Esophagus squamous epithelium (tissue), 4 donors: ENCODE measurements at regions not wholly inside any gene's neighbourhood (a gene's known extent, or its start where the extent isn't known, plus 50 kb on each side); places are given as distances from the start of the nearest gene placed in this dataset.

Experiments
- CTCF ChIP-seq, 6 experiments: fragments of 450-650 bp in 4 of 6; fragments of 200-600 bp in 2 of 6; sonication (generic) in 2 of 6; IDR thresholded peaks; one replicate each; pipeline ENCODE4 v1.5.1; 2016 to 2019; ENCODE audit warnings: antibody characterized with exemption in 6 of 6, mild to moderate bottlenecking in 4 of 6, moderate library complexity in 4 of 6
- POLR2A ChIP-seq, 4 donors: fragments of 450-650 bp; IDR thresholded peaks; one replicate each; pipeline ENCODE4 v1.6.1; 2017; ENCODE audit warnings: antibody characterized with exemption in 4 of 4, mild to moderate bottlenecking in 4 of 4, moderate library complexity in 3 of 4

- TF ChIP-seq CTCF (IDR thresholded peaks at IDR 0.05) (no peak), POLR2A (IDR thresholded peaks at IDR 0.05) (no peak)
These were observed 198.8 kb upstream of the S1PR3 start for GRCh38 chr9:88792502-88792901.
